Nephron (organoid): ENCODE measurements at regions not wholly inside any gene's neighbourhood (a gene's known extent, or its start where the extent isn't known, plus 50 kb on each side); places are given as distances from the start of the nearest gene placed in this dataset.

Source experiments
- H3K27ac Mint-ChIP-seq, 3 experiments: 2 replicates each; pipeline ENCODE4 v1.8.0; 2020; ENCODE audit warnings: mixed read lengths in 3 of 3, mild to moderate bottlenecking in 2 of 3, moderate library complexity in 1 of 3
- H3K27me3 Mint-ChIP-seq: 2 replicates; pipeline ENCODE4 v1.8.0; 2021; ENCODE audit warnings: low read depth, mild to moderate bottlenecking, moderate library complexity, mixed read lengths
- H3K36me3 Mint-ChIP-seq: 2 replicates; pipeline ENCODE4 v1.8.0; 2020; ENCODE audit warnings: low read depth, mixed read lengths
- H3K4me1 Mint-ChIP-seq: 2 replicates; pipeline ENCODE4 v1.8.0; 2020; ENCODE audit warnings: mixed read lengths
- H3K4me3 Mint-ChIP-seq, 3 experiments: 2 replicates each; pipeline ENCODE4 v1.8.0; 2020; ENCODE audit warnings: mild to moderate bottlenecking in 3 of 3, mixed read lengths in 3 of 3, moderate library complexity in 2 of 3
- H3K9me3 Mint-ChIP-seq: 2 replicates; pipeline ENCODE4 v1.8.0; 2020; ENCODE audit warnings: mixed read lengths
- TF ChIP-seq, protein P1 (sequence below), 3 experiments: fragments of 200-600 bp; sonication (generic); IDR thresholded peaks; one replicate each; pipeline ENCODE4 v1.5.0; 2021; ENCODE audit warnings: antibody characterized with exemption in 3 of 3; ENCODE audit not compliant: unreplicated experiment in 3 of 3

DNA sequence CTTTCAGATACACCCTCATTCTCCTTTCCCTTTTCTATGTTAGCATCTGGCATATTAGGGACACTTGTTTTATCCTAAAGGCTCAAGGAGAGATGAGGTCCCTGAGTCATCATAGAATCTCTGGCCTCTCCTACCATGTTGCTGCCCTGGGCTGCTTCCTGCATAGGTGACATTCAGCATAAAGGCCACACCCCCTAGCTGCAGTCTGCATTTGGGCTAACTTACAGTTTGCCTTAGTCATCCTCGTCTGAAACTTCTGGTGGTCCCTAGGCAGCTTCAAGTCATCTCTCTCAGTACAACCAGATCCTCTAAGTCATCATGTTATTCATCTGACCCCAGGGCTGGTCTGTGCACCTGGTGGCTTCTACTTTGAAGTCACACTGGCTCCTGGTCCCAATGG is 982.7 kb upstream of the NR2F2 start:
- H3K4me3 Mint-ChIP-seq: no peak overlapping the region
- H3K27ac Mint-ChIP-seq: no peak overlapping the region
- H3K27me3 Mint-ChIP-seq: no peaks in the 10 kb centered on the region
- TF ChIP-seq, protein P1, sequence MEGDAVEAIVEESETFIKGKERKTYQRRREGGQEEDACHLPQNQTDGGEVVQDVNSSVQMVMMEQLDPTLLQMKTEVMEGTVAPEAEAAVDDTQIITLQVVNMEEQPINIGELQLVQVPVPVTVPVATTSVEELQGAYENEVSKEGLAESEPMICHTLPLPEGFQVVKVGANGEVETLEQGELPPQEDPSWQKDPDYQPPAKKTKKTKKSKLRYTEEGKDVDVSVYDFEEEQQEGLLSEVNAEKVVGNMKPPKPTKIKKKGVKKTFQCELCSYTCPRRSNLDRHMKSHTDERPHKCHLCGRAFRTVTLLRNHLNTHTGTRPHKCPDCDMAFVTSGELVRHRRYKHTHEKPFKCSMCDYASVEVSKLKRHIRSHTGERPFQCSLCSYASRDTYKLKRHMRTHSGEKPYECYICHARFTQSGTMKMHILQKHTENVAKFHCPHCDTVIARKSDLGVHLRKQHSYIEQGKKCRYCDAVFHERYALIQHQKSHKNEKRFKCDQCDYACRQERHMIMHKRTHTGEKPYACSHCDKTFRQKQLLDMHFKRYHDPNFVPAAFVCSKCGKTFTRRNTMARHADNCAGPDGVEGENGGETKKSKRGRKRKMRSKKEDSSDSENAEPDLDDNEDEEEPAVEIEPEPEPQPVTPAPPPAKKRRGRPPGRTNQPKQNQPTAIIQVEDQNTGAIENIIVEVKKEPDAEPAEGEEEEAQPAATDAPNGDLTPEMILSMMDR (IDR thresholded peaks at IDR 0.05; ENCODE audit: unreplicated experiment in 3 of 3): no peak
- no peaks in the 10 kb centered on the region for H3K9me3 Mint-ChIP-seq
- H3K36me3 Mint-ChIP-seq: no peaks in the 10 kb centered on the region
- H3K4me1 Mint-ChIP-seq: no peaks in the 10 kb centered on the region

DNA sequence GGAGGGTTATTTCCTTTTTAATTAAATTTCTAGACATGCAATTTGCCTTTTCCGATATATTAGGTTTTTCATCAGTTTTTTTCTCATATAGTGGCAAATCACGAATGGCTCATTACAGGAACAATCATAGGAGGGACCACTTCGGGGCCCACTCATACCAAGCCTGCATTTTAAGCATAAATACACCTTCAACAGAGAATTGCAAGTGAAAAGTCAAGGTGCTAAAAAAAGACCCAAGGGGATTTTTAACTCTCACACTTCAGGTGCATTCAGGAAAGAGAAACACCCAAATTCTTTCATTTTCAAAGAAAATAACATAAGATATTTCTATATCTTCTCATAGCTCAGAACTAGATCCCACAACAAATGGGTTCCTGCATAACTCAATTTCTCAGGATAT is 979.6 kb upstream of the NR2F2 start:
- Mint-ChIP-seq H3K4me3 (no peak overlapping the region), H3K27ac (no peak overlapping the region), H3K9me3 (no peaks in the 10 kb centered on the region), H3K4me1 (no peaks in the 10 kb centered on the region), H3K27me3 (no peaks in the 10 kb centered on the region), H3K36me3 (no peaks in the 10 kb centered on the region)
- TF ChIP-seq, protein P1 (IDR thresholded peaks at IDR 0.05; ENCODE audit: unreplicated experiment in 3 of 3): no peak

DNA sequence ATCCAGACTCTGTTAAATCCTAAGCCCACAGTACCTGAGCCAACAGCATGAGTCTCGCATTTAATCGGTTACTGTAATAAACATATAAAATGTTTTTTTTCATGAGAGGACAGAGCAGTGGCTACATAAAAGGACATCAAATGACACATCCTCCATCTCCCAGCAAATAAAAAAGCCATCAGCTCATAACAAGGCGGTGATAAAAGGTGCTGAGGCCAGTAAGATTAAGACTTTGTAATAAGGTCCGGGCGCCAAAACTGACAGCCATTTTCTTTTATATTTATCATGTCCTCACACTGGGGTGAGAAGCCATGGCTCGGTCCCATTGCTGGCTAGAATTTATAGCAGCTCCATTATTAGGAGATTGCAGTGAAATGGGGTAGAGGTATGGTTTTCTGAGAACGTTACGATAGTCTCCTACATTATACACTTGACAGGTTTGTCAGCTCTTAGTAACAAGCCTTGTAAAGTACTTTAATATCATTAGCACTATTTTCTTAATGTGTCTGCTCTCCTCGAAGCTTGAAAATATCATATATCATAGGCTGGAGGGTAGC is 977.8 kb upstream of the NR2F2 start:
- Mint-ChIP-seq H3K27ac (peak overlapping the region in 2 of 3 experiments; percentile 38 to 60), H3K36me3 (no peaks in the 10 kb centered on the region)

DNA sequence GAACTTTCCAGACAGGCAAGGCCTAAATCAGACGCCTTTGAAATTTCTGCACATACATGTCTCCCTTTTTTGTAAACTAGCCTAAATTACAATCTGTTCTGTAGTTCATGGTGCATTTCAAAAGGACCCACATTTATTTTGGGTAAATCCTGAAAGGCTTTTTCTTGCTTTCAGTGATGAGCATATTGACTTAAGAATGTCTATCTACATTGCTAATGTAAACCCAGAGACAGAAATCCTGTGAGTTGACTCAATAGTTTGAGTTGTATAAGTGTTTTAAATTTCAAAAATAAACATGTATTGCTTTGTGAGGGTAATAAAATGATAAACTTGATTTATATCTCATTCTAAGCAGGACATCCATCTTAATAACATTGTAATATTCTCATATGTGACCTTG is 977.0 kb upstream of the NR2F2 start:
- H3K4me1 Mint-ChIP-seq: no peaks in the 10 kb centered on the region
- H3K4me3 Mint-ChIP-seq: no peak overlapping the region
- H3K27ac Mint-ChIP-seq: peak overlapping the region in 1 of 3 experiments; percentile 60
- peaks cover 3% of the 10 kb centered on the region for H3K9me3 Mint-ChIP-seq
- no peaks in the 10 kb centered on the region for H3K36me3 Mint-ChIP-seq
- TF ChIP-seq, protein P1 (IDR thresholded peaks at IDR 0.05; ENCODE audit: unreplicated experiment in 3 of 3): no peak
- H3K27me3 Mint-ChIP-seq: peaks cover under 1% of the 10 kb centered on the region

More for the DNA sequence above, 977.8 kb upstream of the NR2F2 start:
- TF ChIP-seq, protein P1 (IDR thresholded peaks at IDR 0.05; ENCODE audit: unreplicated experiment in 3 of 3): no peak
- no peak overlapping the region for H3K4me3 Mint-ChIP-seq
- no peaks in the 10 kb centered on the region for H3K27me3 Mint-ChIP-seq
- peaks cover 3% of the 10 kb centered on the region for H3K9me3 Mint-ChIP-seq
- no peaks in the 10 kb centered on the region for H3K4me1 Mint-ChIP-seq

DNA sequence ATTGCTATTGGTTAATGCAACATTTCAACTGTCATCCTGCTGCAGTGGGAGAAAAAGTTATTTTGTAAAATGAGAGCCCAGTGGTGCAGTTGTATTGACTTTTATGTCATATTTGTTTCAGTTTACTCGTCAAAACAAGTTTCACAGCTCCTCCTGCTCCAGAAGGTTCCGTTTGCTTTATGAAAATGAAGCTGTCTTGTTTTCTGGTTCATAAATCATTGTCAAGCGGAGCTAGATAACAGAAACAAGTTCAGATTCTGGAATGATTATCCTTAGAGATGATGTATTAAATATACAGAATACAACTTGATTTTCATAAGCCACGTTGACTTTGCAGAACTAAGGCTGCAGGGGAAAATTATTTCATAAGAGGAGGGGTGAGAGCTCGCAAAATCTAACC is 970.5 kb upstream of the NR2F2 start:
- peaks cover 4% of the 10 kb centered on the region for H3K36me3 Mint-ChIP-seq
- TF ChIP-seq, protein P1 (IDR thresholded peaks at IDR 0.05; ENCODE audit: unreplicated experiment in 3 of 3): no peak
- H3K4me1 Mint-ChIP-seq: peaks cover 24% of the 10 kb centered on the region
- H3K27me3 Mint-ChIP-seq: peaks cover 4% of the 10 kb centered on the region
- peak overlapping the region; percentile 10 to 38 (median 21) for H3K27ac Mint-ChIP-seq
- H3K4me3 Mint-ChIP-seq: no peak overlapping the region
- peaks cover 11% of the 10 kb centered on the region for H3K9me3 Mint-ChIP-seq

DNA sequence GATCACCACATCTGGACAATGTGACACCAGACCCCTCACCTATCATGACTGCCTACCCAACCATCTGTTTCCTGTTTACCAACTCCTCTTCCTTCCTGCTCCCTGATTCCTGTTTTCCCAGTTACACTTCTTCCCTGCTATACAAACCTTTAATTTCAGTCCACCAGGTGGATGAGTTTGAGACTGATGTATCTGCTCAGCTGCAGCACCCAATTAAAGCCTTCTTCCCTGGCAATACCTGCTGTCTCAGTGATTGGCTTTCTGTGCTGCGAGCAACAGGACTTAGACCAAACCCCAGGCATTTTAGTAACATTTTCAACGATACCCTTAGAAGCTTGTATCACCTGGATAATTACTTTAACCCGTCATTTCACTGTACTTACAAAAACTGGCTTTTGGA is 968.2 kb upstream of the NR2F2 start:
- H3K27ac Mint-ChIP-seq: no peak overlapping the region
- no peak overlapping the region for H3K4me3 Mint-ChIP-seq
- H3K4me1 Mint-ChIP-seq: peaks cover 48% of the 10 kb centered on the region
- H3K36me3 Mint-ChIP-seq: peaks cover 4% of the 10 kb centered on the region
- H3K9me3 Mint-ChIP-seq: peaks cover 11% of the 10 kb centered on the region
- H3K27me3 Mint-ChIP-seq: peaks cover 4% of the 10 kb centered on the region
- TF ChIP-seq, protein P1 (IDR thresholded peaks at IDR 0.05; ENCODE audit: unreplicated experiment in 3 of 3): no peak
